ENCODE measurements at regions not wholly inside any gene's neighbourhood (a gene's known extent, or its start where the extent isn't known, plus 50 kb on each side); places are given as distances from the start of the nearest gene placed in this dataset.

- no peak for TF ChIP-seq POLR2A (IDR thresholded peaks at IDR 0.05; ENCODE audit: low read depth, low read length)
- DNase-seq (ENCODE audit: insufficient read length, low spot score) (no peak), FAIRE-seq (no peak)
Observed at GRCh38 chr20:63132715-63133471, 83.0 kb downstream of the YTHDF1 start.

GRCh38 chr20:63132131-63132714, 83.7 kb downstream of the YTHDF1 start:
- FAIRE-seq = no peak
- no peak for TF ChIP-seq POLR2A (IDR thresholded peaks at IDR 0.05; ENCODE audit: low read depth, low read length)
- DNase-seq (ENCODE audit: insufficient read length, low spot score) = no peak

- TF ChIP-seq POLR2A (IDR thresholded peaks at IDR 0.05; ENCODE audit: low read depth, low read length) = no peak
- no peak for FAIRE-seq
Observed at GRCh38 chr20:63130658-63131577, 85.0 kb downstream of the YTHDF1 start.

GRCh38 chr20:63129991-63130657, 85.8 kb downstream of the YTHDF1 start:
- no peak for DNase-seq (ENCODE audit: insufficient read length, low spot score)
- no peak for TF ChIP-seq POLR2A (IDR thresholded peaks at IDR 0.05; ENCODE audit: low read depth, low read length)
- no peak for FAIRE-seq

More at GRCh38 chr20:63130658-63131577, 85.0 kb downstream of the YTHDF1 start:
- DNase-seq (ENCODE audit: insufficient read length, low spot score) = no peak

- DNase-seq (ENCODE audit: insufficient read length, low spot score) = no peak
- FAIRE-seq = no peak
- no peak for TF ChIP-seq POLR2A (IDR thresholded peaks at IDR 0.05; ENCODE audit: low read depth, low read length)
Observed at GRCh38 chr20:63129376-63129965, 86.5 kb downstream of the YTHDF1 start.

GRCh38 chr20:63128956-63129355, 87.0 kb downstream of the YTHDF1 start:
- DNase-seq (ENCODE audit: insufficient read length, low spot score) (no peak), FAIRE-seq (no peak)
- TF ChIP-seq POLR2A (IDR thresholded peaks at IDR 0.05; ENCODE audit: low read depth, low read length) = no peak

GRCh38 chr20:63128367-63128766, 87.6 kb downstream of the YTHDF1 start:
- FAIRE-seq (no peak), DNase-seq (ENCODE audit: insufficient read length, low spot score) (no peak)
- TF ChIP-seq POLR2A (IDR thresholded peaks at IDR 0.05; ENCODE audit: low read depth, low read length) = no peak

- no peak for TF ChIP-seq POLR2A (IDR thresholded peaks at IDR 0.05; ENCODE audit: low read depth, low read length)
- DNase-seq (ENCODE audit: insufficient read length, low spot score) = no peak
- no peak for FAIRE-seq
Observed at GRCh38 chr20:63127700-63128364, 88.1 kb downstream of the YTHDF1 start.

GRCh38 chr20:63126876-63127699, 88.8 kb downstream of the YTHDF1 start:
- DNase-seq (ENCODE audit: insufficient read length, low spot score) (no peak), FAIRE-seq (no peak)
- no peak for TF ChIP-seq POLR2A (IDR thresholded peaks at IDR 0.05; ENCODE audit: low read depth, low read length)

- DNase-seq (ENCODE audit: insufficient read length, low spot score) (no peak), FAIRE-seq (no peak)
- no peak for TF ChIP-seq POLR2A (IDR thresholded peaks at IDR 0.05; ENCODE audit: low read depth, low read length)
Observed at GRCh38 chr20:63125838-63126601, 89.9 kb downstream of the YTHDF1 start.

- DNase-seq (ENCODE audit: insufficient read length, low spot score) = no peak
- no peak for TF ChIP-seq POLR2A (IDR thresholded peaks at IDR 0.05; ENCODE audit: low read depth, low read length)
- no peak for FAIRE-seq
Observed at GRCh38 chr20:63125581-63125837, 90.4 kb downstream of the YTHDF1 start.

All from H54 (cell line).